Panc1 (cell line): ENCODE measurements at regions not wholly inside any gene's neighbourhood (a gene's known extent, or its start where the extent isn't known, plus 50 kb on each side); places are given as distances from the start of the nearest gene placed in this dataset.

Experiments
- ATAC-seq: fragments of 200-7000 bp; cut with Tn5 transposase; 2 replicates; pipeline ENCODE4 v1.9.1; 2020; ENCODE audit warnings: mild to moderate bottlenecking, moderate library complexity
- BruUV-seq: library from RNA; stranded (reverse); fragments of 400-500 nt; replicated peaks from 2 replicates; lab custom pipeline; 2021; lab: Mats Ljungman, UMichigan
- CTCF ChIA-PET: fragments of 300-600 bp; sonication (Branson Sonifier 250); formaldehyde crosslinking; loops from one replicate; lab custom pipeline; 2022; ENCODE audit warnings: antibody characterized with exemption; lab: Charles Lee
- POLR2A ChIA-PET: fragments of 300-600 bp; sonication (Branson Sonifier 250); formaldehyde crosslinking; loops from one replicate; lab custom pipeline; 2022; ENCODE audit warnings: antibody characterized with exemption; lab: Charles Lee
- DNase-seq: peaks from one replicate; pipeline ENCODE4 v3.0.0-alpha.2; 2010; ENCODE audit warnings: low read depth, low spot score
- H3K27ac ChIP-seq: 2 replicates; pipeline ENCODE4 v1.5.1; 2011; ENCODE audit warnings: mild to moderate bottlenecking, low read length, inconsistent platforms
- H3K27me3 ChIP-seq: fragments of 200-500 bp; sonication (Bioruptor generic); 2 replicates; pipeline ENCODE4 v1.6.0; 2014; ENCODE audit warnings: low read length, inconsistent platforms; ENCODE audit not compliant: control insufficient read depth, insufficient read depth
- H3K36me3 ChIP-seq: fragments of 200-500 bp; sonication (Bioruptor generic); 2 replicates; pipeline ENCODE4 v1.5.1; 2014; ENCODE audit warnings: inconsistent platforms, mild to moderate bottlenecking, low read length, moderate library complexity; ENCODE audit not compliant: control insufficient read depth, insufficient read depth
- H3K4me1 ChIP-seq: 2 replicates; pipeline ENCODE4 v1.5.1; 2011; ENCODE audit warnings: inconsistent platforms, mild to moderate bottlenecking, low read length, moderate library complexity; ENCODE audit not compliant: control insufficient read depth, insufficient read depth
- H3K4me3 ChIP-seq, 2 experiments: 2 replicates each; pipeline ENCODE4 v1.5.1; 2011 to 2012; ENCODE audit warnings: low read depth in 2 of 2, low read length in 2 of 2, mild to moderate bottlenecking in 2 of 2, inconsistent platforms in 1 of 2, moderate library complexity in 1 of 2
- H3K9me3 ChIP-seq: fragments of 200-500 bp; sonication (Bioruptor generic); 2 replicates; pipeline ENCODE4 v1.5.1; 2014; ENCODE audit warnings: low read depth, mild to moderate bottlenecking, inconsistent platforms, low read length, moderate library complexity; ENCODE audit not compliant: control insufficient read depth, insufficient read depth
- POLR2AphosphoS5 ChIP-seq: IDR thresholded peaks from 2 replicates; pipeline ENCODE4 v1.6.1; 2012; ENCODE audit warnings: mild to moderate bottlenecking, low read depth, low read length, moderate library complexity
- SIN3A ChIP-seq: IDR thresholded peaks from 2 replicates; pipeline ENCODE4 v1.6.1; 2012; ENCODE audit warnings: low read depth, mild to moderate bottlenecking, low read length, moderate library complexity, borderline replicate concordance; ENCODE audit not compliant: insufficient read depth
- TCF7L2 ChIP-seq: IDR thresholded peaks from 2 replicates; pipeline ENCODE4 v1.6.1; 2011; ENCODE audit warnings: mild to moderate bottlenecking, low read depth, low read length, inconsistent platforms
- in situ Hi-C: cut with HindIII; loops from 2 replicates; pipeline ENCODE4 v1.10.0; 2016; ENCODE audit warnings: low sequenced_read_pairs, low pct_unique_long_range_greater_than_20kb
- intact Hi-C: fragments of 100-400 bp; cut with micrococcal nuclease; formaldehyde crosslinking; loops from one replicate; pipeline ENCODE4 v1.10.0; 2022; ENCODE audit not compliant: unreplicated experiment
- TF ChIP-seq, protein P1 (sequence below): fragments of 450-650 bp; IDR thresholded peaks from 2 replicates; pipeline ENCODE4 v1.5.1; 2017; ENCODE audit warnings: mild to moderate bottlenecking
- TF ChIP-seq, protein P2 (sequence below), 2 experiments: IDR thresholded peaks; 2 replicates each; pipeline ENCODE4 v1.6.1; 2011 to 2012; ENCODE audit warnings: low read depth in 2 of 2, control low read depth in 1 of 2, low read length in 1 of 2, mild to moderate bottlenecking in 1 of 2, moderate library complexity in 1 of 2; ENCODE audit not compliant: insufficient read depth in 1 of 2

DNA sequence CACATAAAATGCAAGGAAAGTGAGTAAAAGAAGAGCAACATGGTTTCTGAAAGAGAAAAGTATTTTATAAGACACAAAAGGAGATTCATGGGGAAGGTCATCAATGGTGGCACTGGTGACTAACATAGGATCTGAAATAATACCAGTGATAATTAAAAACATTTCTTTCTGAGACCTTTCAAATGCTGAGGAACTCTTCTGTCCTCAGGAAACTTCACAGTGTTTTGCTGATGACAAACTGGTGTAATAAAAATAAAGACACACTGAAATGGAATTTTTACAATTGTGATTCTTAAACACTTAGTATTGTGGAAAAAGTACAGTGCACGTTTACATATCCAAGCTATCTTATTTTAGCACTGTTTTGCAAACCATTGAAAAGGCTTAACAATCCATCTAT, 80.4 kb upstream of the ZBTB20 start:
- in situ Hi-C loops = no loop called here
- H3K27ac ChIP-seq = no peak overlapping the region
- H3K4me1 ChIP-seq = no peaks in the 10 kb centered on the region
- ChIA-PET CTCF (interaction anchor here (0.6 kb wide), 1 partner anchor 30 kb away, joined by 10 read pairs; no protein-coding TSS in a partner anchor), POLR2A (no interaction called here)
- no TSS peak for BruUV-seq
- no peaks in the 10 kb centered on the region for H3K9me3 ChIP-seq
- TF ChIP-seq POLR2AphosphoS5 (no peak), TCF7L2 (no peak), SIN3A (no peak)
- TF ChIP-seq, protein P1, sequence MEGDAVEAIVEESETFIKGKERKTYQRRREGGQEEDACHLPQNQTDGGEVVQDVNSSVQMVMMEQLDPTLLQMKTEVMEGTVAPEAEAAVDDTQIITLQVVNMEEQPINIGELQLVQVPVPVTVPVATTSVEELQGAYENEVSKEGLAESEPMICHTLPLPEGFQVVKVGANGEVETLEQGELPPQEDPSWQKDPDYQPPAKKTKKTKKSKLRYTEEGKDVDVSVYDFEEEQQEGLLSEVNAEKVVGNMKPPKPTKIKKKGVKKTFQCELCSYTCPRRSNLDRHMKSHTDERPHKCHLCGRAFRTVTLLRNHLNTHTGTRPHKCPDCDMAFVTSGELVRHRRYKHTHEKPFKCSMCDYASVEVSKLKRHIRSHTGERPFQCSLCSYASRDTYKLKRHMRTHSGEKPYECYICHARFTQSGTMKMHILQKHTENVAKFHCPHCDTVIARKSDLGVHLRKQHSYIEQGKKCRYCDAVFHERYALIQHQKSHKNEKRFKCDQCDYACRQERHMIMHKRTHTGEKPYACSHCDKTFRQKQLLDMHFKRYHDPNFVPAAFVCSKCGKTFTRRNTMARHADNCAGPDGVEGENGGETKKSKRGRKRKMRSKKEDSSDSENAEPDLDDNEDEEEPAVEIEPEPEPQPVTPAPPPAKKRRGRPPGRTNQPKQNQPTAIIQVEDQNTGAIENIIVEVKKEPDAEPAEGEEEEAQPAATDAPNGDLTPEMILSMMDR = no peak
- TF ChIP-seq, protein P2, sequence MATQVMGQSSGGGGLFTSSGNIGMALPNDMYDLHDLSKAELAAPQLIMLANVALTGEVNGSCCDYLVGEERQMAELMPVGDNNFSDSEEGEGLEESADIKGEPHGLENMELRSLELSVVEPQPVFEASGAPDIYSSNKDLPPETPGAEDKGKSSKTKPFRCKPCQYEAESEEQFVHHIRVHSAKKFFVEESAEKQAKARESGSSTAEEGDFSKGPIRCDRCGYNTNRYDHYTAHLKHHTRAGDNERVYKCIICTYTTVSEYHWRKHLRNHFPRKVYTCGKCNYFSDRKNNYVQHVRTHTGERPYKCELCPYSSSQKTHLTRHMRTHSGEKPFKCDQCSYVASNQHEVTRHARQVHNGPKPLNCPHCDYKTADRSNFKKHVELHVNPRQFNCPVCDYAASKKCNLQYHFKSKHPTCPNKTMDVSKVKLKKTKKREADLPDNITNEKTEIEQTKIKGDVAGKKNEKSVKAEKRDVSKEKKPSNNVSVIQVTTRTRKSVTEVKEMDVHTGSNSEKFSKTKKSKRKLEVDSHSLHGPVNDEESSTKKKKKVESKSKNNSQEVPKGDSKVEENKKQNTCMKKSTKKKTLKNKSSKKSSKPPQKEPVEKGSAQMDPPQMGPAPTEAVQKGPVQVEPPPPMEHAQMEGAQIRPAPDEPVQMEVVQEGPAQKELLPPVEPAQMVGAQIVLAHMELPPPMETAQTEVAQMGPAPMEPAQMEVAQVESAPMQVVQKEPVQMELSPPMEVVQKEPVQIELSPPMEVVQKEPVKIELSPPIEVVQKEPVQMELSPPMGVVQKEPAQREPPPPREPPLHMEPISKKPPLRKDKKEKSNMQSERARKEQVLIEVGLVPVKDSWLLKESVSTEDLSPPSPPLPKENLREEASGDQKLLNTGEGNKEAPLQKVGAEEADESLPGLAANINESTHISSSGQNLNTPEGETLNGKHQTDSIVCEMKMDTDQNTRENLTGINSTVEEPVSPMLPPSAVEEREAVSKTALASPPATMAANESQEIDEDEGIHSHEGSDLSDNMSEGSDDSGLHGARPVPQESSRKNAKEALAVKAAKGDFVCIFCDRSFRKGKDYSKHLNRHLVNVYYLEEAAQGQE (IDR thresholded peaks at IDR 0.05; ENCODE audit: insufficient read depth in 1 of 2, low read depth in 2 of 2, low read length in 1 of 2) = no peak
- ATAC-seq (no peak), DNase-seq (no peak)
- intact Hi-C loops = no loop called here
- no peaks in the 10 kb centered on the region for H3K27me3 ChIP-seq
- no peak overlapping the region for H3K4me3 ChIP-seq
- no peaks in the 10 kb centered on the region for H3K36me3 ChIP-seq

DNA sequence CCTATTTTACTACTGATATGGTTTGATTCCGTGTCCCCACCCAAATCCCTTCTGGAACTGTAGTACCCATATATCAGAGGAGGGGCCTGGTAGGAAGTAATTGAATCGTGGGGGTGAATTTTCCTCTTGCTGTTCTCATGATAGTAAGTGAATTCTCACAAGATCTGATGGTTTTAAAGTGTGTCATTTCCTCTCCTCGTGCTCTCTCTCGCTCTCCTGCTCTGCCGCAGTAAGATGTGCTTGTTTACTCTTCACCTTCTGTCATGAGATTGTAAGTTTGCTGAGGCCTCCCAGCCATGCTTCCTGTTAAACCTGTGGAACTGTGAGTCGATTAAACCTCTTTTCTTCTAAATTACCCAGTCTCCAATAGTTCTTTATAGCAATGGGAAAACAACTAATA, 81.2 kb upstream of the ZBTB20 start:
- no TSS peak for BruUV-seq

More for the DNA sequence above, 81.2 kb upstream of the ZBTB20 start:
- DNase-seq = no peak
- TF ChIP-seq TCF7L2 = no peak
- no peak for TF ChIP-seq POLR2AphosphoS5
- TF ChIP-seq, protein P1 = no peak
- TF ChIP-seq, protein P2 (IDR thresholded peaks at IDR 0.05; ENCODE audit: insufficient read depth in 1 of 2, low read depth in 2 of 2, low read length in 1 of 2) = no peak
- TF ChIP-seq SIN3A = no peak
- ChIA-PET CTCF (interaction anchor here (0.6 kb wide), 1 partner anchor 30 kb away, joined by 10 read pairs; no protein-coding TSS in a partner anchor), POLR2A (no interaction called here)
- Histone ChIP-seq H3K27me3 (no peaks in the 10 kb centered on the region), H3K4me1 (no peaks in the 10 kb centered on the region), H3K9me3 (no peaks in the 10 kb centered on the region), H3K27ac (no peak overlapping the region), H3K4me3 (no peak overlapping the region), H3K36me3 (no peaks in the 10 kb centered on the region)
- intact Hi-C loops = no loop called here
- in situ Hi-C loops = no loop called here
- no peak for ATAC-seq
